ENCODE measurements at regions not wholly inside any gene's neighbourhood (a gene's known extent, or its start where the extent isn't known, plus 50 kb on each side); places are given as distances from the start of the nearest gene placed in this dataset.
"Not testable (repeated sequence)": the region's sequence is repeated elsewhere in the genome, so short reads cannot be mapped to it uniquely, and the experiment has no call there.

- DNase-seq (ENCODE audit: low read depth, low spot score): no peak
These were observed 380.1 kb upstream of the SPAG17 start for GRCh38 chr1:118564961-118565703.

DNA sequence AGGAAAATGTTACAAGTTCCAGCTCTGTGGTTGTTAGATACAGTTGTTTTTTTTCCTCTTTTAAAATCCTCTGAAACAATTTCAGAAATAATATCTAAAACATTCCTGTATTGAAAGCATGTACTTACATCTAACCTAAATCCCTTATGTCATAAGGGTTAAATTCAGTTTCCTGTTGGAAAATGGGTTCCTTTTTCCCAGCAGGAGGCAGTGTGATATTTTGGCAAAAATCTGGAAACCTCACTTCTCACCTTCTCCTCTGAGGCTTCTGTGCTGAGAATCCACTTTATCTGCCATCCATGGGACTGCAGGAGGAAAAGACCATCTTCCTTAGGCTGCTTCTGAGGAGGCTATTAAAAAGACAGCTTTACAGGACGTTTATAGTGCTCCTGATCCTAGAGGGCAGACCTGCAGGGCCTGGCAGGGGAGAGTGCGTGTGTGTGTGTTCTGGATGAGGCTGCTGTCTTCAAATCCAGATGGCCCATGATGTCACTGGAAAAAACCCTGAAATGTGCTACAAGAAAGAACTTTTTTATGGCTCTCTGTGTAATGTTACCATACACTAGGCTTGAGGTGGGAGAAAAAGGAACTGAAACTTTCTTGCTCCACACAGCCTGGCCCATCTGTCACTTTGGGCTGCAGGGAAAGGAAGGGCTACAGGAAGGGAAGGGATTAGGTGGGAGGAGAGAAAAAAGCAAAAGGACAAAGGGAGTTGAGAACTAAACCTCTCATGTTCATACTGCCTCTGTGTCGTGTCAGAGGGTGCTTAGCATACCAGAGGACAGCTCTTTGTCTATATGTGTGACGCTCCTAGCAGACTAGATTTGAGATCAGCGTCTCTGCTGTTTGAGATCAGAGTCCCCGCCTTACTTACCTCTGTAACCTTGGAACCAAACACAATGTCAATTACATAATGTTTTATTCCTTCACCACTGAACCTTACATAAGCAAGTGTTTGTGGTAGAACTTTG, 379.2 kb upstream of the SPAG17 start:
- no peak for DNase-seq (ENCODE audit: low read depth, low spot score)

GRCh38 chr1:118558933-118559332, 373.9 kb upstream of the SPAG17 start:
- DNase-seq (ENCODE audit: low read depth, low spot score): no peak

DNA sequence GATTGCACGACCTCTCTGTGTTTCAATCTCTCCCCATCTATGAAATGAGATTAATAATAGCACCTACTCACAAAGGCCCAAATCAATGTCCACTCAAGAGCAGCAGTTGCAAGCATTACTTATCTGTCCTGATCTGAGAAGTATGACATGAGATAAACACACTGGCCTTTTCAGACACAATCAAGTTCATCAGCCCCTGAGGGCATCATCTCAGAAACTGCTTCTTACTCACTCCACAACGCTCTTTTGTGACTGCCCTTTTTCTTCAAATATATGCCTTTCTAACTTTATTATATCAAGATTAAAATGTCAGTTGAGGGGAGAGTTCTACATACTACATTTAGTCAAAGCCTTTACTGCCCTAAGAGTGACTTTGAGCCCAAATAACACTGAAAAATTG, 371.9 kb upstream of the SPAG17 start:
- DNase-seq (ENCODE audit: low read depth, low spot score): no peak

- DNase-seq (ENCODE audit: low read depth, low spot score): no peak
These were observed 370.6 kb upstream of the SPAG17 start for GRCh38 chr1:118555638-118556037.

DNA sequence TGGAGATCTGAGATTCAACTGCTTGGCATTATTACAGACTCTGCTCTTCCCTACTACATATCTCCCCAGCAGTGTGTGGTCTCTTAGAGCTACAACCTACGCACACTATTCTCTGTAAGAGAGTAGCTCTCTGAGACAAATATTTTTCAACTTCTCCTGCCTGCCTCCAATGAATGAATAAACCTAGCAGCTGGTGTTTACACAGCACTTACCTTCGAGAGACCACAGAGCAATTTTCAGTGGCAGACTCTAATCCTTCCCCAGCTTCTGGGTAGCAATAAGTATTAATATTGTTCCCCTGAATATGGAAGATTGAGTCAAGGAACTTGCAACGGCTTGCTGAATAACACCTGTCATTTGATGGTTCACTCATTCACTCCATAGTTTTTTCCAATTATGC, 350.9 kb upstream of the SPAG17 start:
- DNase-seq (ENCODE audit: low read depth, low spot score): no peak

DNA sequence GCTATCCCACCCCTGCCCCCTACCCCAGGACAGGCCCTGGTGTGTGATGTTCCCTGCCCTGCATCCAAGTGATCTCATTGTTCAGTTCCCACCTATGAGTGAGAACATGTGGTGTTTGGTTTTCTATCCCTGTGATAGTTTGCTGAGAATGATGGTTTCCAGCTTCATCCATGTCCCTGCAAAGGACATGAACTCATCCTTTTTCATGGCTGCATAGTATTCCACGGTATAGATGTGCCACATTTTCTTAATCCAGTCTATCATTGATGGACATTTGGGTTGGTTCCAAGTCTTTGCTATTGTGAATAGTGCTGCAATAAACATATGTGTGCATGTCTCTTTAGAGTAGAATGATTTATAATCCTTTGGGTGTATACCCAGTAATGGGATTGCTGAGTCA, 326.9 kb upstream of the SPAG17 start:
- not testable (repeated sequence) for DNase-seq (ENCODE audit: low read depth, low spot score)

- DNase-seq (ENCODE audit: low read depth, low spot score): no peak
These were observed 319.8 kb upstream of the SPAG17 start for GRCh38 chr1:118504867-118505266.

DNA sequence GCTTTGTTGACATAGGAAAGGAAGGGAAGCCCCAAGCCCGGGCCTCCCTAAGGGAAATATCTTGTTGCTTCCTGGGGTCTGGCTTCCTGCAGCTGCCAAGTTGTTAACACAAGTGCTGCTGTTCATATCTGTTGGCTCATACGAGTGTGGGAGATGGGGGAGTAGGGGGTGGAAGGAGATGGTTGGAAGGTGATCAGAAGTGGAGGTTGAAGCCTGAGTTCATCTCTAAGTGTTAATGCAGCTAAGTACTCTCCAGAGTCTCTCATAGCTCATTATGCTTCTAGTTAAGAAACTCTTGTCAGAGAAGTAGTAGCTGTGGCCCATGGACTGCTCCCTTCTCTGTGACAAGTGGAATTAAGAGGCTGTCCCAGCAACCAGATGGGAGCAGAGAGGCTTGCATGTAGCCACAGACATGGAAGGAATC, 319.2 kb upstream of the SPAG17 start:
- DNase-seq (ENCODE audit: low read depth, low spot score): no peak

DNA sequence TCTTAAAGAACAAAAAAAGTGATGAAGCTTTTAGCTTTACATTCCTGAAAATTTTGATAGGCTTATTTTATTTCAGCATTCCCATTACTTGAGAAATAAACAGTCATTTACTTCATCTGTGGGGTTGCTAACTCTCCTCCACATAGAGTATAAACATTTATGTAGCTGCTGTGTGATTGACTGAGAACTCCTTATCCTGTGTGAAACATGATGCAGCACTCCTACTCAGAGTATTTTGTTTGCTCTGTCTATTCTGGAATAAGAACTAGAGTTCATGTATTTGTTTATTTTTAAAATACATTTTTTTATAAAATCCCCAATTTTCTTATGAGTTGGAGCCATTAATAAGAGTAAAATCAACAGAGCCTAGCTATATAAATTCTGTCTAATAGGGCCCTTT, 318.7 kb upstream of the SPAG17 start:
- no peak for DNase-seq (ENCODE audit: low read depth, low spot score)

- DNase-seq (ENCODE audit: low read depth, low spot score): no peak
These were observed 310.0 kb upstream of the SPAG17 start for GRCh38 chr1:118494998-118495397.

DNA sequence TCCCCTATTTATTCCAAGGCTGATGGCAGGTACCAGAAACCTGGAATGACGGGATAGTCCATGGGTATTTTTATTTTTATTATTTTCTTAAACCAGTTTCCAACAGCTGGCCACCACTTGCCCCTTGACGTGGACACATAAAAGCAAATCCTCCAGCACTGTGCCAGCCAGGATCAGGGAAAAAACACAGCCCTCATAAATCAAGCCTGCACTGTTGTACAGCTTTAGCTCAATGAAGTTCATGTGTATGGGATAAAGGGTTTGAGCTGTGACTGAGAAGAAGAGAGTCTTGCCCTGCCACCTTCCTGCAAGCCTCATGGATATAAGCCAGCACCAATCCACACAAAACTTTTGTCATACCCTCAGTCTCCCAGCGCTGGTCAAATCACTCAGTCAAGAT, 303.8 kb upstream of the SPAG17 start:
- DNase-seq (ENCODE audit: low read depth, low spot score): no peak

- no peak for DNase-seq (ENCODE audit: low read depth, low spot score)
These were observed 302.9 kb upstream of the SPAG17 start for GRCh38 chr1:118487932-118488331.

GRCh38 chr1:118487091-118487490, 302.1 kb upstream of the SPAG17 start:
- DNase-seq (ENCODE audit: low read depth, low spot score): no peak

DNA sequence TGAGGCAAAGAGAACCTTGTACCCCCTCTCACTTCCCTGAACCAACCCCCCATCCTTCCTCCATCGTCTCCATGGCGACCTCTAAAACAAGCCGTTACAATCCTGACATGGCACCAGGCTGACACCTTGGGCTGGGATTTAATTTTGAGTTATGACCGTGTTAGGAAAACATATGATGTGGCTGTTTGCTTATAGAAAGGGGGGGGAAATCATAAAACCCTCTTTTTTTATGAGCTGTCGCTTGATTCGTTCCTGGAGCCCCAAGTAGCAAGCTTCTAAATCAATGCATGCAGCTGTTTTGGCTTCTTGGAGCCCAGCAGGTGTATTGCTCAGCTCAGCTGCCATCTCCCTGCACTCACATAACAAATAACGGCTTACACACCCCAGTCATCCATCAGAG, 301.2 kb upstream of the SPAG17 start:
- no peak for DNase-seq (ENCODE audit: low read depth, low spot score)

DNA sequence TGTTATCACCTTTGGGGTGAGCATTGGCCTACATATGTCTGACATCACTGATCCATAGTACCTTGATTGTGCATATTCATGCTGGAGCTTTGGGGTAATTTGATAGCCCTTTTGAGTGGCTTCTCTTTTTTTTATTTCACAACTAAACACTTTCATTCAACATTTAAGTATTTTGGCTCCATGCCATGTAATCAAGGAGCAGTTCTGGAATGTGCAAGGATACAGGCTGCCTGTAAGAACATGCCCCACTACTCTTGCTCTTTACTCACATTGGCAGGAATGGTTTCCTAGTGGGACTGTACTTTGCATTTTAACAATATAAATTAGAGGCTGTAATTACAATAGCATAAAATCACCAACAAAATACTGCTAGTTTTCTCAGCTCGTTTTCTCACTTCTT, 300.7 kb upstream of the SPAG17 start:
- no peak for DNase-seq (ENCODE audit: low read depth, low spot score)

GRCh38 chr1:118484893-118485292, 299.9 kb upstream of the SPAG17 start:
- DNase-seq (ENCODE audit: low read depth, low spot score): no peak

DNA sequence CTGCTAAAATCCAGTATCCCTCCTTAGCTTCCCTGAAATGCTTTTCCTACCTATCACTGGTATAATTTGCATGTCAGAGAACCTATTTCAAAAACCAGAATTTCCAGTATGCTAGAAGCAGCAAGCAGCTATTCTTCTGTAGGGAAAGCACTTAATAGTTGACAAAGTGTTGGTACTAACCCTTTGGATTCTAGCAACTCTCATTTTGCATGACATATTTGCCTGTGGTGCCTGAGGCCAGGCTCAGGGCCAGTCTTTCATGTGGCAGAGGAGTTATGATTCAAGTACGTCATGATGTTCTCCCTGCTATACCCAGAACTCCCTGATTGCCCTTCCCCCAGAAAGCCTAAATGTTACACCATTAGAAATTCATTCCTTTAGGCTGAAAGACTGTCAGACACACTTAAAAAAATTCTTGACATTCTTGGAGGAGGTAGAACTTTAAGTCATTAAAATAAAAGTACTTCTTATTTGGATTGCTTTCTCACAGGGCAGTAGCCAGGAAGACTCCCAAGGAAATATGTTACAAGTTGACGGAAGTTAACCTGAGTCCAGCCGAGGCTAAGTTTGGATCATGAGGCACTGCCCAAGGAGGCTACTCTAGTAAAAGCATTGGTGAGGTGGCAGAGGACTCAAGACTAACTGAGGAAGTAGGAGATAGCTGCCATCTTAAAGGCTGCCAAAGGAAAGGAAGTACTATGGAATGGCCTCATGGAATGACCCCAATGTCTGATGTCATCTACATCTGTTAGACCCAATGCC, 298.4 kb upstream of the SPAG17 start:
- no peak for DNase-seq (ENCODE audit: low read depth, low spot score)

DNA sequence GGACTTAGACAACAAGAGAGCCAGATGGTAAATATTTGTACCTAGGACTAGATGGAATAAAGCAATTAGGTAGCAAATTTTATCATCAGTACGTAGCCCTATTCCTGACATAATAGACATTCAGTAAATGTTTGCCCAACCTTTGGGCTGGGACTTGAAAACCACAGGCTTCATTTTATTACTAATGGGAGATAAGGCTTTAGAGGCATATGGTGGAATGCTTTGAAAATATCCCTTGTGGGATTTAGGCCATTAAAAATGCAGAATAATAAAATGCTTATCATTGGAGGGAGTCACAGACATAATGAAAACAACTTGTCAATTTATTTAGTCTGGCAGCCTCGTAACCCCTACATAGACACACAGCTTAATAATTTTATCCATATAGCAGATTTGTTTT, 296.1 kb upstream of the SPAG17 start:
- no peak for DNase-seq (ENCODE audit: low read depth, low spot score)

DNA sequence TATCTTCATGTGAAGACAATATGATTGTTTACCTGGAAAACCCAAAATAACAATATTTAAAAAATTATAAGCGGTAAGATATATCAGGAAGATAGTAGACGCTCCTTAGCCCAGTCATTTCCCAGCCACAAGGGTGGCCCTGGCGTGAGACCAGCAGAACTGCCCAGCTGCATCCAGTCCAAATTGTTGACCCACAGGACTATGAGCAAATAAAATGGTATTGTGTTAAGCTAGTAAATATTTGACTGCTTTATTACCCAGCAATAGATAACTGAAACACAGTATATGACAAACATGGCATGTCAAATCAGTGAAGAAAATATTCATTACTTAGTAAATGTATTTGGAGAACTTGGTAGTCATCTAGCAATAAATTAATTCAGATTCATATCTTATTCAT, 294.3 kb upstream of the SPAG17 start:
- DNase-seq (ENCODE audit: low read depth, low spot score): no peak

- no peak for DNase-seq (ENCODE audit: low read depth, low spot score)
These were observed 288.8 kb upstream of the SPAG17 start for GRCh38 chr1:118473825-118474224.

- not testable (repeated sequence) for DNase-seq (ENCODE audit: low read depth, low spot score)
These were observed 279.4 kb upstream of the SPAG17 start for GRCh38 chr1:118464460-118464859.
